MM.1S (cell line): ENCODE measurements at regions not wholly inside any gene's neighbourhood (a gene's known extent, or its start where the extent isn't known, plus 50 kb on each side); places are given as distances from the start of the nearest gene placed in this dataset.

Experiments used
- CTCF ChIP-seq: fragments of 300-600 bp; sonication (generic); IDR thresholded peaks from 2 replicates; pipeline ENCODE4 v1.5.1; 2016; ENCODE audit warnings: antibody characterized with exemption, low read length, mixed read lengths
- EZH2 ChIP-seq: fragments of 300-600 bp; sonication (generic); optimal IDR thresholded peaks from 2 replicates; pipeline ENCODE3; 2017; ENCODE audit warnings: low read depth, mild to moderate bottlenecking, antibody characterized with exemption, low read length, mixed read lengths
- EZH2phosphoT487 ChIP-seq: fragments of 300-600 bp; sonication (generic); IDR thresholded peaks from 2 replicates; pipeline ENCODE4 v1.6.1; 2018; ENCODE audit warnings: antibody characterized with exemption, low read length

GRCh38 chr21:41605934-41606285, 98.0 kb upstream of the TMPRSS2 start:
- no peak for TF ChIP-seq CTCF
- TF ChIP-seq EZH2 = no peak
- no peak for TF ChIP-seq EZH2phosphoT487
